ENCODE measurements at regions not wholly inside any gene's neighbourhood (a gene's known extent, or its start where the extent isn't known, plus 50 kb on each side); places are given as distances from the start of the nearest gene placed in this dataset.

- no peak overlapping the region for H3K9ac ChIP-seq (ENCODE audit: low read length in 3 of 3)
- H3K27ac ChIP-seq (ENCODE audit: low read depth in 2 of 2, low read length in 2 of 2): no peak overlapping the region
- no peak for DNase-seq
- no peak for FAIRE-seq
- TF ChIP-seq, protein P1, sequence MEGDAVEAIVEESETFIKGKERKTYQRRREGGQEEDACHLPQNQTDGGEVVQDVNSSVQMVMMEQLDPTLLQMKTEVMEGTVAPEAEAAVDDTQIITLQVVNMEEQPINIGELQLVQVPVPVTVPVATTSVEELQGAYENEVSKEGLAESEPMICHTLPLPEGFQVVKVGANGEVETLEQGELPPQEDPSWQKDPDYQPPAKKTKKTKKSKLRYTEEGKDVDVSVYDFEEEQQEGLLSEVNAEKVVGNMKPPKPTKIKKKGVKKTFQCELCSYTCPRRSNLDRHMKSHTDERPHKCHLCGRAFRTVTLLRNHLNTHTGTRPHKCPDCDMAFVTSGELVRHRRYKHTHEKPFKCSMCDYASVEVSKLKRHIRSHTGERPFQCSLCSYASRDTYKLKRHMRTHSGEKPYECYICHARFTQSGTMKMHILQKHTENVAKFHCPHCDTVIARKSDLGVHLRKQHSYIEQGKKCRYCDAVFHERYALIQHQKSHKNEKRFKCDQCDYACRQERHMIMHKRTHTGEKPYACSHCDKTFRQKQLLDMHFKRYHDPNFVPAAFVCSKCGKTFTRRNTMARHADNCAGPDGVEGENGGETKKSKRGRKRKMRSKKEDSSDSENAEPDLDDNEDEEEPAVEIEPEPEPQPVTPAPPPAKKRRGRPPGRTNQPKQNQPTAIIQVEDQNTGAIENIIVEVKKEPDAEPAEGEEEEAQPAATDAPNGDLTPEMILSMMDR (IDR thresholded peaks at IDR 0.05; ENCODE audit: borderline replicate concordance, extremely low read depth, insufficient read depth): no peak
- no peak overlapping the region for H3K4me3 ChIP-seq (ENCODE audit: low read length in 3 of 3)
- no peaks in the 10 kb centered on the region for H3K9me3 ChIP-seq (ENCODE audit: control insufficient read depth in 2 of 3, insufficient read depth in 1 of 3, low read length in 3 of 3)
- intact Hi-C loops (cut with DNase I): no loop called here
- no peaks in the 10 kb centered on the region for H3K27me3 ChIP-seq (ENCODE audit: control insufficient read depth, insufficient read depth, low read length)
- no peaks in the 10 kb centered on the region for H3K4me1 ChIP-seq (ENCODE audit: control insufficient read depth in 2 of 3, insufficient read depth in 2 of 3, low read depth in 1 of 3, low read length in 3 of 3)
- H3K36me3 ChIP-seq (ENCODE audit: control insufficient read depth in 2 of 3, insufficient read depth in 3 of 3, low read length in 3 of 3): no peaks in the 10 kb centered on the region
Measured at GRCh38 chr10:130711072-130711471, 574.9 kb downstream of the GLRX3 start.

GRCh38 chr10:130713135-130713534 lies 576.9 kb downstream of the GLRX3 start:
- intact Hi-C loops (cut with DNase I): no loop called here
- TF ChIP-seq, protein P1 (IDR thresholded peaks at IDR 0.05; ENCODE audit: borderline replicate concordance, extremely low read depth, insufficient read depth): no peak
- Histone ChIP-seq H3K27ac (ENCODE audit: low read depth in 2 of 2, low read length in 2 of 2) (no peak overlapping the region), H3K9ac (ENCODE audit: low read length in 3 of 3) (no peak overlapping the region), H3K36me3 (ENCODE audit: control insufficient read depth in 2 of 3, insufficient read depth in 3 of 3, low read length in 3 of 3) (no peaks in the 10 kb centered on the region), H3K4me1 (ENCODE audit: control insufficient read depth in 2 of 3, insufficient read depth in 2 of 3, low read depth in 1 of 3, low read length in 3 of 3) (no peaks in the 10 kb centered on the region), H3K27me3 (ENCODE audit: control insufficient read depth, insufficient read depth, low read length) (no peaks in the 10 kb centered on the region), H3K4me3 (ENCODE audit: low read length in 3 of 3) (no peak overlapping the region), H3K9me3 (ENCODE audit: control insufficient read depth in 2 of 3, insufficient read depth in 1 of 3, low read length in 3 of 3) (no peaks in the 10 kb centered on the region)
- no peak for FAIRE-seq
- DNase-seq: peak in 2 of 5 donors; percentile 17 to 55

DNA sequence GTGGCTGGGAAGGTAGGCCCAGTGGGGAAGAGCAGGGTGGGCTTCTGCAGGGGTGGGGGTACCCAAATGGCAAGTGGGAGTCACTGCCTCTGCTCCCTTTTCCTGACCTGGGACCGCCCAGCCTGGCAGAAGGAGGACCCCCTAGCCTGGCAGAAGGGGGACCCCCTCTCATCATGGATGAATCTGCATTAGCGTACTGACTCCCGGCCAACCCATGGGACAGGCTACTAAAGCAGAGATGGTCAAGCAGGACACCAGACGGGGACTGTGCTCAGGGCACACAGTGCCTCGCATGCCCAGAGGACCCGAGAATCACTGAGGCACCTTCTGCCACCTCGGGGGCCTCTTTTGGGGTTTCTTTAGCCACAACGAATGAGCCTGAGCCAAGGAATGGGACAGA lies 577.5 kb downstream of the GLRX3 start:
- H3K9ac ChIP-seq (ENCODE audit: low read length in 3 of 3): no peak overlapping the region
- intact Hi-C loops (cut with DNase I): no loop called here
- no peaks in the 10 kb centered on the region for H3K36me3 ChIP-seq (ENCODE audit: control insufficient read depth in 2 of 3, insufficient read depth in 3 of 3, low read length in 3 of 3)
- no peak overlapping the region for H3K4me3 ChIP-seq (ENCODE audit: low read length in 3 of 3)
- no peaks in the 10 kb centered on the region for H3K9me3 ChIP-seq (ENCODE audit: control insufficient read depth in 2 of 3, insufficient read depth in 1 of 3, low read length in 3 of 3)
- TF ChIP-seq, protein P1 (IDR thresholded peaks at IDR 0.05; ENCODE audit: borderline replicate concordance, extremely low read depth, insufficient read depth): no peak
- no peaks in the 10 kb centered on the region for H3K4me1 ChIP-seq (ENCODE audit: control insufficient read depth in 2 of 3, insufficient read depth in 2 of 3, low read depth in 1 of 3, low read length in 3 of 3)
- DNase-seq: no peak
- FAIRE-seq: no peak
- H3K27ac ChIP-seq (ENCODE audit: low read depth in 2 of 2, low read length in 2 of 2): no peak overlapping the region
- H3K27me3 ChIP-seq (ENCODE audit: control insufficient read depth, insufficient read depth, low read length): no peaks in the 10 kb centered on the region

DNA sequence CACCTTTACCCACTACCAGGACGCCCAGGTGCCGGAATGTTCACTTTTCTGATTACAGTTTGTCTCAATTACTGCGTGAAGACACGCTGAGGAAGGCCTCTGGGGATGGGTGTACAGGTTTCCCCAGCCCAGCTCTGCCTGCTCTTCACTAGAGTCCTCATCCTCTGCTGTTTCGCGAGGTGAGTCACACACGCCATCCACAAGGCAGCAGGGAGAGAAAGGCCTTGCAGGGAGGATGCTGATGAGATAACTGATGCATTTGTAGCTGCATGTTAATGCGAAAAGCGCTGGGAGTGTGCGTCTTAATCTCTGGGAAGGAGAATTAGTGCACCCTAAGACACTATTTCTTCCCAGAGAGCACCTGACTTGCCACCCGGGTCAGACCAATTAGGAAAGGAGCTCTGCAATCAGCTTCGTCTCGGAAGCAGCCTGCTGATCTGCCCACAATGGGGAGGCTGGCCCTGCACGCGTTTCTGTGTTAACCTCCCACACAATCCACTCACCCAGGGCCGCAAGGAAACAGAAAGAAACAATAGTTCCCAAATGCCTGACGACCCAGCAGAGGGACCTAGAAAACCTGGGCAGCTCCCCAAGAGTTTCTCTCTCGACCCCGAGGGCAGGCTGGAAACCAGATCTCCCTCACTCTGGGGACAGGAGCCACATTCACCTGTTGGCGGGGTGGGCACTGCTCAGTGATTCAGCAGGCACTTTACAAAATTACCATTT lies 578.7 kb downstream of the GLRX3 start:
- DNase-seq: no peak
- intact Hi-C loops (cut with DNase I): no loop called here

More for the DNA sequence above, 578.7 kb downstream of the GLRX3 start:
- TF ChIP-seq, protein P1 (IDR thresholded peaks at IDR 0.05; ENCODE audit: borderline replicate concordance, extremely low read depth, insufficient read depth): no peak
- Histone ChIP-seq H3K4me1 (ENCODE audit: control insufficient read depth in 2 of 3, insufficient read depth in 2 of 3, low read depth in 1 of 3, low read length in 3 of 3) (no peaks in the 10 kb centered on the region), H3K27me3 (ENCODE audit: control insufficient read depth, insufficient read depth, low read length) (no peaks in the 10 kb centered on the region), H3K9me3 (ENCODE audit: control insufficient read depth in 2 of 3, insufficient read depth in 1 of 3, low read length in 3 of 3) (no peaks in the 10 kb centered on the region), H3K36me3 (ENCODE audit: control insufficient read depth in 2 of 3, insufficient read depth in 3 of 3, low read length in 3 of 3) (no peaks in the 10 kb centered on the region), H3K4me3 (ENCODE audit: low read length in 3 of 3) (no peak overlapping the region), H3K27ac (ENCODE audit: low read depth in 2 of 2, low read length in 2 of 2) (no peak overlapping the region), H3K9ac (ENCODE audit: low read length in 3 of 3) (no peak overlapping the region)
- no peak for FAIRE-seq
